HEK293 (cell line): ENCODE measurements at regions not wholly inside any gene's neighbourhood (a gene's known extent, or its start where the extent isn't known, plus 50 kb on each side); places are given as distances from the start of the nearest gene placed in this dataset.

Source experiments
- CTCF ChIA-PET: fragments of 350-600 bp; formaldehyde crosslinking; extraction: SDS; loops from one replicate; lab custom pipeline; 2021; ENCODE audit warnings: antibody characterized with exemption; lab: Yijun Ruan, JAX
- POLR2A ChIA-PET: fragments of 300-600 bp; formaldehyde crosslinking; extraction: SDS; loops from one replicate; lab custom pipeline; 2020; ENCODE audit warnings: antibody characterized with exemption, inconsistent platforms; lab: Yijun Ruan, JAX
- H3K27ac ChIP-seq: fragments of 200-500 bp; sonication (Bioruptor generic); 2 replicates; pipeline ENCODE4 v1.5.1; 2014; ENCODE audit warnings: low read depth, low read length, control low read depth, inconsistent platforms; ENCODE audit errors: extremely low read depth
- H3K36me3 ChIP-seq, 2 experiments: fragments of 200-500 bp in 1 of 2; sonication (Bioruptor generic) in 1 of 2; 1 replicate in 1 of 2; 2 replicates in 1 of 2; pipeline ENCODE4 v1.5.1; 2014 to 2017; ENCODE audit warnings: inconsistent platforms in 2 of 2, low read length in 2 of 2; ENCODE audit not compliant: control insufficient read depth in 2 of 2, insufficient read depth in 1 of 2
- H3K4me1 ChIP-seq: fragments of 200-500 bp; sonication (Bioruptor generic); 2 replicates; pipeline ENCODE4 v1.5.1; 2014; ENCODE audit warnings: mild to moderate bottlenecking, low read length, inconsistent platforms; ENCODE audit not compliant: control insufficient read depth, insufficient read depth
- H3K4me3 ChIP-seq: 2 replicates; pipeline ENCODE4 v1.5.1; 2011; ENCODE audit warnings: low read depth, mild to moderate bottlenecking, control low read depth, low read length, moderate library complexity
- H3K9me3 ChIP-seq: fragments of 200-500 bp; sonication (Bioruptor generic); 2 replicates; pipeline ENCODE4 v1.5.1; 2014; ENCODE audit warnings: low read depth, low read length, inconsistent platforms; ENCODE audit not compliant: control insufficient read depth, insufficient read depth
- PRDM2 ChIP-seq: fragments of 450-650 bp; formaldehyde crosslinking; IDR thresholded peaks from 2 replicates; pipeline ENCODE4 v1.5.1; 2016; ENCODE audit warnings: missing biosample characterization, missing genetic modification characterization, borderline replicate concordance
- ZBTB6 ChIP-seq: fragments of 450-650 bp; formaldehyde crosslinking; IDR thresholded peaks from 2 replicates; pipeline ENCODE4 v1.5.1; 2017; ENCODE audit warnings: missing biosample characterization, missing genetic modification characterization
- ZFP41 ChIP-seq: fragments of 450-650 bp; formaldehyde crosslinking; IDR thresholded peaks from 2 replicates; pipeline ENCODE4 v1.5.1; 2016; ENCODE audit warnings: missing biosample characterization, missing genetic modification characterization, borderline replicate concordance
- ZNF146 ChIP-seq: fragments of 450-650 bp; formaldehyde crosslinking; IDR thresholded peaks from 2 replicates; pipeline ENCODE4 v1.5.1; 2016; ENCODE audit warnings: missing biosample characterization, missing genetic modification characterization
- ZNF223 ChIP-seq: fragments of 450-650 bp; formaldehyde crosslinking; IDR thresholded peaks from 2 replicates; pipeline ENCODE4 v1.5.1; 2016; ENCODE audit warnings: missing biosample characterization, missing genetic modification characterization
- ZNF26 ChIP-seq: fragments of 450-650 bp; formaldehyde crosslinking; IDR thresholded peaks from 2 replicates; pipeline ENCODE4 v1.5.1; 2016; ENCODE audit warnings: missing biosample characterization, missing genetic modification characterization
- ZNF311 ChIP-seq: fragments of 450-650 bp; formaldehyde crosslinking; IDR thresholded peaks from 2 replicates; pipeline ENCODE4 v1.5.1; 2017; ENCODE audit warnings: missing biosample characterization, missing genetic modification characterization, borderline replicate concordance
- ZNF621 ChIP-seq: fragments of 450-650 bp; formaldehyde crosslinking; IDR thresholded peaks from 2 replicates; pipeline ENCODE4 v1.5.1; 2017; ENCODE audit warnings: missing biosample characterization, missing genetic modification characterization
- ZNF791 ChIP-seq: fragments of 450-650 bp; formaldehyde crosslinking; IDR thresholded peaks from 2 replicates; pipeline ENCODE4 v1.5.1; 2016; ENCODE audit warnings: missing biosample characterization, missing genetic modification characterization
- TF ChIP-seq, protein P1 (sequence below): fragments of 450-650 bp; formaldehyde crosslinking; IDR thresholded peaks from 2 replicates; pipeline ENCODE4 v1.5.1; 2017; ENCODE audit warnings: missing biosample characterization, missing genetic modification characterization
- TF ChIP-seq, protein P2 (sequence below): fragments of 450-650 bp; formaldehyde crosslinking; IDR thresholded peaks from 2 replicates; pipeline ENCODE4 v1.5.0; 2017; ENCODE audit warnings: missing biosample characterization, missing genetic modification characterization, borderline replicate concordance
- TF ChIP-seq, protein P3 (sequence below): fragments of 450-650 bp; formaldehyde crosslinking; IDR thresholded peaks from 2 replicates; pipeline ENCODE4; 2016; ENCODE audit warnings: missing biosample characterization, missing genetic modification characterization
- TF ChIP-seq, protein P4 (sequence below): fragments of 450-650 bp; IDR thresholded peaks from 2 replicates; pipeline ENCODE4 v1.5.1; 2018; ENCODE audit warnings: missing biosample characterization, missing genetic modification characterization
- TF ChIP-seq, protein P5 (sequence below): fragments of 450-650 bp; formaldehyde crosslinking; IDR thresholded peaks from 2 replicates; pipeline ENCODE4 v1.5.1; 2016; ENCODE audit warnings: missing biosample characterization, missing genetic modification characterization

DNA sequence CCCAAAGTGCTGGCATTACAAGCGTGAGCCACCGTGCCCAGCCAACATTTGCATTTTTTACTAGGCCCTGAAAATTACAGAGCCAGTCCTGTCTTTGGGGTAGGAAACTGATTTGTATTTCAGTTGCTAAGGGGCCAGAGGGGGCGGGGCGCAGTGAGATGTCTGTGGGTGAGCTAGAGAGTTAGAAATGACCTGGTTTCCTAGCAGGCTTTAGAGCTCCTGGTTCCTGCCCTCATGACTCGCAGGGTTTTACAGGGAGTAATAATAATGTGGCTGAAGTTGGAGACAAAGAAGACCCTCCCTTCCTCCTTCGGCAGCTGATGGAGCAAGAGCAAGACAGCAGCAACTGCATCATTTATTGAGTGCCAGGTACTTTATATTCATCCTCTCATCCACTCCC lies 131.5 kb downstream of the TFAP2C start:
- H3K4me3 ChIP-seq, result no peak overlapping the region
- no peaks in the 10 kb centered on the region for H3K4me1 ChIP-seq
- no peaks in the 10 kb centered on the region for H3K36me3 ChIP-seq
- no peaks in the 10 kb centered on the region for H3K9me3 ChIP-seq
- no peak overlapping the region for H3K27ac ChIP-seq
- TF ChIP-seq ZBTB6 (tag by site-specific recombination), result no peak
- TF ChIP-seq, protein P1, sequence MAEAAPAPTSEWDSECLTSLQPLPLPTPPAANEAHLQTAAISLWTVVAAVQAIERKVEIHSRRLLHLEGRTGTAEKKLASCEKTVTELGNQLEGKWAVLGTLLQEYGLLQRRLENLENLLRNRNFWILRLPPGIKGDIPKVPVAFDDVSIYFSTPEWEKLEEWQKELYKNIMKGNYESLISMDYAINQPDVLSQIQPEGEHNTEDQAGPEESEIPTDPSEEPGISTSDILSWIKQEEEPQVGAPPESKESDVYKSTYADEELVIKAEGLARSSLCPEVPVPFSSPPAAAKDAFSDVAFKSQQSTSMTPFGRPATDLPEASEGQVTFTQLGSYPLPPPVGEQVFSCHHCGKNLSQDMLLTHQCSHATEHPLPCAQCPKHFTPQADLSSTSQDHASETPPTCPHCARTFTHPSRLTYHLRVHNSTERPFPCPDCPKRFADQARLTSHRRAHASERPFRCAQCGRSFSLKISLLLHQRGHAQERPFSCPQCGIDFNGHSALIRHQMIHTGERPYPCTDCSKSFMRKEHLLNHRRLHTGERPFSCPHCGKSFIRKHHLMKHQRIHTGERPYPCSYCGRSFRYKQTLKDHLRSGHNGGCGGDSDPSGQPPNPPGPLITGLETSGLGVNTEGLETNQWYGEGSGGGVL, result no peak
- TF ChIP-seq, protein P2, sequence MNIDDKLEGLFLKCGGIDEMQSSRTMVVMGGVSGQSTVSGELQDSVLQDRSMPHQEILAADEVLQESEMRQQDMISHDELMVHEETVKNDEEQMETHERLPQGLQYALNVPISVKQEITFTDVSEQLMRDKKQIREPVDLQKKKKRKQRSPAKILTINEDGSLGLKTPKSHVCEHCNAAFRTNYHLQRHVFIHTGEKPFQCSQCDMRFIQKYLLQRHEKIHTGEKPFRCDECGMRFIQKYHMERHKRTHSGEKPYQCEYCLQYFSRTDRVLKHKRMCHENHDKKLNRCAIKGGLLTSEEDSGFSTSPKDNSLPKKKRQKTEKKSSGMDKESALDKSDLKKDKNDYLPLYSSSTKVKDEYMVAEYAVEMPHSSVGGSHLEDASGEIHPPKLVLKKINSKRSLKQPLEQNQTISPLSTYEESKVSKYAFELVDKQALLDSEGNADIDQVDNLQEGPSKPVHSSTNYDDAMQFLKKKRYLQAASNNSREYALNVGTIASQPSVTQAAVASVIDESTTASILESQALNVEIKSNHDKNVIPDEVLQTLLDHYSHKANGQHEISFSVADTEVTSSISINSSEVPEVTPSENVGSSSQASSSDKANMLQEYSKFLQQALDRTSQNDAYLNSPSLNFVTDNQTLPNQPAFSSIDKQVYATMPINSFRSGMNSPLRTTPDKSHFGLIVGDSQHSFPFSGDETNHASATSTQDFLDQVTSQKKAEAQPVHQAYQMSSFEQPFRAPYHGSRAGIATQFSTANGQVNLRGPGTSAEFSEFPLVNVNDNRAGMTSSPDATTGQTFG, result no peak
- TF ChIP-seq, protein P3, sequence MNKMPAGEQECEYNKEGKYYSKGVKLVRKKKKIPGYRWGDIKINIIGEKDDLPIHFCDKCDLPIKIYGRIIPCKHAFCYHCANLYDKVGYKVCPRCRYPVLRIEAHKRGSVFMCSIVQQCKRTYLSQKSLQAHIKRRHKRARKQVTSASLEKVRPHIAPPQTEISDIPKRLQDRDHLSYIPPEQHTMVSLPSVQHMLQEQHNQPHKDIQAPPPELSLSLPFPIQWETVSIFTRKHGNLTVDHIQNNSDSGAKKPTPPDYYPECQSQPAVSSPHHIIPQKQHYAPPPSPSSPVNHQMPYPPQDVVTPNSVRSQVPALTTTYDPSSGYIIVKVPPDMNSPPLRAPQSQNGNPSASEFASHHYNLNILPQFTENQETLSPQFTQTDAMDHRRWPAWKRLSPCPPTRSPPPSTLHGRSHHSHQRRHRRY (tag by site-specific recombination), result no peak
- TF ChIP-seq PRDM2, result no peak
- ChIA-PET POLR2A (no interaction called here), CTCF (no interaction called here)

DNA sequence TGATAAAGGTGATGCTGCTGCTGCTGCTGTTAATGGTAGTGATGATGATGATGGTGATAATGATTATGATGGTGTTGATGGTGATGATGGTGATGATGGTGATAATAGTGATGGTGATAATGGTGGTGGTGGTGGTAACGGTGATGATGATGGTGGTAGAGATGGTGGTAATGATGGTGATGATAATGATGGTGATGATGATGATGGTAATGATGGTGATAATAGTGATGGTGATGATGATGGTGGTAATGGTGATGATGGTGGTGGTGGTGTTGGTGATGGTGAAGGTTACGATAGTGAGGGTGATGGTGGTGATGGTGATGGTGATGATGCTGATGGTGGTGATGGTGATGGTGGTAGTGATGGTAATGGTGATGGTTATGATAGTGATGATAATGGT lies 132.3 kb downstream of the TFAP2C start:
- no peaks in the 10 kb centered on the region for H3K36me3 ChIP-seq
- POLR2A ChIA-PET, result no interaction called here
- no peak overlapping the region for H3K4me3 ChIP-seq
- CTCF ChIA-PET, result no interaction called here
- H3K9me3 ChIP-seq, result no peaks in the 10 kb centered on the region
- H3K27ac ChIP-seq, result no peak overlapping the region
- H3K4me1 ChIP-seq, result no peaks in the 10 kb centered on the region
- TF ChIP-seq, protein P4, sequence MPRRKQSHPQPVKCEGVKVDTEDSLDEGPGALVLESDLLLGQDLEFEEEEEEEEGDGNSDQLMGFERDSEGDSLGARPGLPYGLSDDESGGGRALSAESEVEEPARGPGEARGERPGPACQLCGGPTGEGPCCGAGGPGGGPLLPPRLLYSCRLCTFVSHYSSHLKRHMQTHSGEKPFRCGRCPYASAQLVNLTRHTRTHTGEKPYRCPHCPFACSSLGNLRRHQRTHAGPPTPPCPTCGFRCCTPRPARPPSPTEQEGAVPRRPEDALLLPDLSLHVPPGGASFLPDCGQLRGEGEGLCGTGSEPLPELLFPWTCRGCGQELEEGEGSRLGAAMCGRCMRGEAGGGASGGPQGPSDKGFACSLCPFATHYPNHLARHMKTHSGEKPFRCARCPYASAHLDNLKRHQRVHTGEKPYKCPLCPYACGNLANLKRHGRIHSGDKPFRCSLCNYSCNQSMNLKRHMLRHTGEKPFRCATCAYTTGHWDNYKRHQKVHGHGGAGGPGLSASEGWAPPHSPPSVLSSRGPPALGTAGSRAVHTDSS (tag by site-specific recombination), result peak; percentile 96
- TF ChIP-seq ZNF311 (tag by site-specific recombination) (peak; percentile 45; the same call in 1 of the 2 replicates), ZNF621 (tag by site-specific recombination) (peak; percentile 69; the same call in 1 of the 2 replicates), ZFP41 (tag by site-specific recombination) (no peak), ZNF146 (peak; percentile 16; the same call in 1 of the 2 replicates), ZNF791 (tag by site-specific recombination) (peak; percentile 66; the same call in 1 of the 2 replicates), ZNF223 (tag by site-specific recombination) (no peak), ZNF26 (peak; percentile 43; the same call in 1 of the 2 replicates)
- TF ChIP-seq, protein P5, sequence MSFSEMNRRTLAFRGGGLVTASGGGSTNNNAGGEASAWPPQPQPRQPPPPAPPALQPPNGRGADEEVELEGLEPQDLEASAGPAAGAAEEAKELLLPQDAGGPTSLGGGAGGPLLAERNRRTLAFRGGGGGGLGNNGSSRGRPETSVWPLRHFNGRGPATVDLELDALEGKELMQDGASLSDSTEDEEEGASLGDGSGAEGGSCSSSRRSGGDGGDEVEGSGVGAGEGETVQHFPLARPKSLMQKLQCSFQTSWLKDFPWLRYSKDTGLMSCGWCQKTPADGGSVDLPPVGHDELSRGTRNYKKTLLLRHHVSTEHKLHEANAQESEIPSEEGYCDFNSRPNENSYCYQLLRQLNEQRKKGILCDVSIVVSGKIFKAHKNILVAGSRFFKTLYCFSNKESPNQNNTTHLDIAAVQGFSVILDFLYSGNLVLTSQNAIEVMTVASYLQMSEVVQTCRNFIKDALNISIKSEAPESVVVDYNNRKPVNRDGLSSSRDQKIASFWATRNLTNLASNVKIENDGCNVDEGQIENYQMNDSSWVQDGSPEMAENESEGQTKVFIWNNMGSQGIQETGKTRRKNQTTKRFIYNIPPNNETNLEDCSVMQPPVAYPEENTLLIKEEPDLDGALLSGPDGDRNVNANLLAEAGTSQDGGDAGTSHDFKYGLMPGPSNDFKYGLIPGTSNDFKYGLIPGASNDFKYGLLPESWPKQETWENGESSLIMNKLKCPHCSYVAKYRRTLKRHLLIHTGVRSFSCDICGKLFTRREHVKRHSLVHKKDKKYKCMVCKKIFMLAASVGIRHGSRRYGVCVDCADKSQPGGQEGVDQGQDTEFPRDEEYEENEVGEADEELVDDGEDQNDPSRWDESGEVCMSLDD (tag by site-specific recombination), result 0 out of 2 replicates have a peak, but pooled peaks have one; percentile 60
